ENCODE measurements at regions not wholly inside any gene's neighbourhood (a gene's known extent, or its start where the extent isn't known, plus 50 kb on each side); places are given as distances from the start of the nearest gene placed in this dataset.
A peak's percentile ranks its signal among the peaks of the same experiment; 100 is the strongest.

- DNase-seq = no peak
Measured at GRCh38 chr9:117649126-117649525, 55.1 kb upstream of the TLR4 start.

- peak in 6 of 14 donors; percentile 2 to 62 (median 44) for DNase-seq
Measured at GRCh38 chr9:117644932-117645636, 59.1 kb upstream of the TLR4 start.

GRCh38 chr9:117644133-117644931 is 59.9 kb upstream of the TLR4 start:
- peak in 12 of 14 donors; percentile 26 to 78 (median 59) for DNase-seq

GRCh38 chr9:117643288-117643654 is 60.9 kb upstream of the TLR4 start:
- peak in 1 of 14 donors; percentile 13 for DNase-seq

- peak in 2 of 14 donors; percentile 11 to 13 for DNase-seq
Measured at GRCh38 chr9:117642571-117643287, 61.5 kb upstream of the TLR4 start.

- no peak for DNase-seq
Measured at GRCh38 chr9:117636681-117637080, 67.5 kb upstream of the TLR4 start.

- no peak for DNase-seq
Measured at GRCh38 chr9:117625154-117625553, 79.0 kb upstream of the TLR4 start.

GRCh38 chr9:117624106-117624505 is 80.1 kb upstream of the TLR4 start:
- DNase-seq = no peak

GRCh38 chr9:117622347-117622746 is 81.9 kb upstream of the TLR4 start:
- DNase-seq = no peak

- peak in 1 of 14 donors; percentile 74 for DNase-seq
Measured at GRCh38 chr9:117616431-117616831, 87.8 kb upstream of the TLR4 start.

- no peak for DNase-seq
Measured at GRCh38 chr9:117612317-117612716, 91.9 kb upstream of the TLR4 start.

GRCh38 chr9:117597977-117598376 is 106.2 kb upstream of the TLR4 start:
- DNase-seq = no peak

GRCh38 chr9:117596678-117597077 is 107.5 kb upstream of the TLR4 start:
- no peak for DNase-seq

GRCh38 chr9:117595650-117596049 is 108.6 kb upstream of the TLR4 start:
- DNase-seq = no peak

GRCh38 chr9:117587263-117587662 is 116.9 kb upstream of the TLR4 start:
- DNase-seq = no peak

- no peak for DNase-seq
Measured at GRCh38 chr9:117574099-117574498, 130.1 kb upstream of the TLR4 start.

GRCh38 chr9:117564839-117565238 is 139.4 kb upstream of the TLR4 start:
- DNase-seq = no peak

- no peak for DNase-seq
Measured at GRCh38 chr9:117561761-117562160, 142.4 kb upstream of the TLR4 start.

GRCh38 chr9:117555964-117556629 is 141.2 kb upstream of the ASTN2 start:
- DNase-seq = peak in 5 of 14 donors; percentile 2 to 58 (median 9)

- no peak for DNase-seq
Measured at GRCh38 chr9:117552811-117553210, 138.0 kb upstream of the ASTN2 start.

- no peak for DNase-seq
Measured at GRCh38 chr9:117551171-117551570, 136.3 kb upstream of the ASTN2 start.

- DNase-seq = no peak
Measured at GRCh38 chr9:117549444-117549843, 134.6 kb upstream of the ASTN2 start.

GRCh38 chr9:117548556-117548955 is 133.7 kb upstream of the ASTN2 start:
- DNase-seq = no peak

All from C1 segment of cervical spinal cord (tissue), 14 donors.